HCT116 (cell line): ENCODE measurements at regions not wholly inside any gene's neighbourhood (a gene's known extent, or its start where the extent isn't known, plus 50 kb on each side); places are given as distances from the start of the nearest gene placed in this dataset.

Experiments used
- ATAC-seq: fragments of 200-7000 bp; cut with Tn5 transposase; 2 replicates; pipeline ENCODE4 v1.9.1; 2020; ENCODE audit warnings: mild to moderate bottlenecking, moderate library complexity
- BruUV-seq: library from RNA; stranded (reverse); fragments of 400-500 nt; replicated peaks from 2 replicates; lab custom pipeline; 2021; lab: Mats Ljungman, UMichigan
- CTCF ChIA-PET: fragments of 300-600 bp; sonication (Branson Sonifier 250); formaldehyde crosslinking; loops from one replicate; lab custom pipeline; 2021; ENCODE audit warnings: antibody characterized with exemption; lab: Charles Lee
- POLR2A ChIA-PET: fragments of 300-600, 350-600 bp; sonication (Branson Sonifier 250); formaldehyde crosslinking; loops from one replicate; lab custom pipeline; 2021; ENCODE audit warnings: antibody characterized with exemption; lab: Charles Lee
- RAD21 ChIA-PET, 2 experiments: fragments of 300-600 bp; sonication (Branson Sonifier 250); formaldehyde crosslinking; loops; one replicate each; lab custom pipeline; 2023; ENCODE audit warnings: low total read pairs in 2 of 2; ENCODE audit not compliant: uncharacterized antibody in 2 of 2, unreplicated experiment in 2 of 2, low non-redundant PET in 1 of 2; lab: Charles Lee
- DNase-seq: peaks from one replicate; pipeline ENCODE4 v3.0.0-alpha.2; 2010; ENCODE audit warnings: low read depth, low spot score
- H2AFZ ChIP-seq: fragments of 200-600 bp; shearing (Covaris generic), sonication (generic); 2 replicates; pipeline ENCODE4 v1.6.1; 2017; ENCODE audit warnings: low read depth, mixed run types, mixed read lengths, antibody characterized with exemption, low read length; ENCODE audit not compliant: poor library complexity, severe bottlenecking
- H3K27ac ChIP-seq: 2 replicates; pipeline ENCODE4 v1.5.1; 2012; ENCODE audit warnings: low read depth, low read length
- H3K27me3 ChIP-seq: fragments of 200-600 bp; sonication (generic); 2 replicates; pipeline ENCODE4 v1.6.1; 2016; ENCODE audit warnings: mixed run types, low read length, mixed read lengths; ENCODE audit not compliant: insufficient read depth
- H3K36me3 ChIP-seq, 2 experiments: fragments of 200-500 bp in 1 of 2; fragments of 200-600 bp in 1 of 2; sonication (Bioruptor generic) in 1 of 2; sonication (generic) in 1 of 2; 2 replicates each; pipeline versions ENCODE4 v1.5.1 to v1.6.1; 2014 to 2016; ENCODE audit warnings: low read length in 2 of 2, inconsistent platforms in 1 of 2, mixed read lengths in 1 of 2, mixed run types in 1 of 2; ENCODE audit not compliant: insufficient read depth in 2 of 2, control insufficient read depth in 1 of 2
- H3K4me1 ChIP-seq, 2 experiments: fragments of 200-600 bp in 1 of 2; sonication (generic) in 1 of 2; 2 replicates each; pipeline versions ENCODE4 v1.5.1 to v1.6.1; 2012 to 2017; ENCODE audit warnings: low read length in 2 of 2, inconsistent platforms in 1 of 2, mild to moderate bottlenecking in 1 of 2, mixed read lengths in 1 of 2, mixed run types in 1 of 2, moderate library complexity in 1 of 2; ENCODE audit not compliant: insufficient read depth in 2 of 2, control insufficient read depth in 1 of 2
- H3K4me2 ChIP-seq: fragments of 200-600 bp; sonication (generic); 2 replicates; pipeline ENCODE4 v1.6.1; 2017; ENCODE audit warnings: mixed run types, low read length, mixed read lengths
- H3K4me3 ChIP-seq, 2 experiments: fragments of 200-600 bp in 1 of 2; sonication (generic) in 1 of 2; replicated peaks in 1 of 2; 2 replicates each; pipeline ENCODE4 v1.5.1; 2011 to 2016; ENCODE audit warnings: low read length in 2 of 2, control low read depth in 1 of 2, low read depth in 1 of 2, mild to moderate bottlenecking in 1 of 2, mixed read lengths in 1 of 2, mixed run types in 1 of 2
- H3K79me2 ChIP-seq: fragments of 200-600 bp; sonication (generic); 2 replicates; pipeline ENCODE4 v1.6.1; 2017; ENCODE audit warnings: mild to moderate bottlenecking, mixed run types, low read length, moderate library complexity, mixed read lengths; ENCODE audit not compliant: insufficient read depth
- H3K9ac ChIP-seq: fragments of 200-600 bp; sonication (generic); 2 replicates; pipeline ENCODE4 v1.6.1; 2016; ENCODE audit warnings: low read length, mixed read lengths
- H3K9me2 ChIP-seq: fragments of 200-600 bp; sonication (generic), shearing (Covaris generic); 2 replicates; pipeline ENCODE4 v1.6.1; 2017; ENCODE audit warnings: mixed run types, mild to moderate bottlenecking, moderate library complexity; ENCODE audit not compliant: insufficient read depth
- H3K9me3 ChIP-seq, 2 experiments: fragments of 200-500 bp in 1 of 2; fragments of 200-600 bp in 1 of 2; sonication (Bioruptor generic) in 1 of 2; sonication (generic) in 1 of 2; 2 replicates each; pipeline ENCODE4 v1.6.1; 2014 to 2017; ENCODE audit warnings: low read length in 2 of 2, mixed read lengths in 2 of 2, inconsistent platforms in 1 of 2, low read depth in 1 of 2, mild to moderate bottlenecking in 1 of 2, mixed run types in 1 of 2, moderate library complexity in 1 of 2; ENCODE audit not compliant: control insufficient read depth in 1 of 2, insufficient read depth in 1 of 2
- H4K20me1 ChIP-seq: fragments of 200-600 bp; sonication (generic), shearing (Covaris generic); 2 replicates; pipeline ENCODE4 v1.6.1; 2017; ENCODE audit warnings: mixed run types, mild to moderate bottlenecking, moderate library complexity; ENCODE audit not compliant: insufficient read depth
- ATF3 ChIP-seq: IDR thresholded peaks from 2 replicates; pipeline ENCODE4 v1.6.1; 2012
- CBX3 ChIP-seq: IDR thresholded peaks from 2 replicates; pipeline ENCODE4 v1.6.1; 2012; ENCODE audit warnings: low read depth
- CEBPB ChIP-seq: IDR thresholded peaks from 2 replicates; pipeline ENCODE4 v1.6.1; 2012; ENCODE audit warnings: low read depth
- CTCF ChIP-seq, 3 experiments: fragments of 200-600 bp in 1 of 3; sonication (generic) in 1 of 3; IDR thresholded peaks in 2 of 3; conservative IDR thresholded peaks in 1 of 3; 2 replicates each; pipeline ENCODE4 v1.5.1; 2012 to 2017; ENCODE audit warnings: low read depth in 2 of 3, low read length in 2 of 3, antibody characterized with exemption in 1 of 3, borderline replicate concordance in 1 of 3, control low read depth in 1 of 3, mild to moderate bottlenecking in 1 of 3, mixed read lengths in 1 of 3, mixed run types in 1 of 3, moderate library complexity in 1 of 3; ENCODE audit not compliant: insufficient read depth in 1 of 3
- EZH2 ChIP-seq: fragments of 200-600 bp; sonication (generic); IDR thresholded peaks from 2 replicates; pipeline ENCODE4 v1.6.1; 2017; ENCODE audit warnings: antibody characterized with exemption, mixed run types
- FOSL1 ChIP-seq: IDR thresholded peaks from 2 replicates; pipeline ENCODE4 v1.6.1; 2012; ENCODE audit warnings: low read depth
- JUND ChIP-seq: IDR thresholded peaks from 2 replicates; pipeline ENCODE4 v1.6.1; 2012
- REST ChIP-seq: IDR thresholded peaks from 2 replicates; pipeline ENCODE4 v1.6.1; 2012; ENCODE audit warnings: low read depth
- SIN3A ChIP-seq: IDR thresholded peaks from 2 replicates; pipeline ENCODE4 v1.6.1; 2012; ENCODE audit warnings: low read depth
- SP1 ChIP-seq: IDR thresholded peaks from 2 replicates; pipeline ENCODE4 v1.6.1; 2012; ENCODE audit warnings: low read depth
- TCF7L2 ChIP-seq: IDR thresholded peaks from 2 replicates; pipeline ENCODE4 v1.7.0; 2011; ENCODE audit warnings: borderline replicate concordance, inconsistent platforms; ENCODE audit not compliant: insufficient read depth, insufficient read length; ENCODE audit errors: extremely low read depth
- ZBTB33 ChIP-seq: IDR thresholded peaks from 2 replicates; pipeline ENCODE4 v1.6.1; 2011; ENCODE audit warnings: mild to moderate bottlenecking, low read length, moderate library complexity; ENCODE audit not compliant: insufficient replicate concordance; ENCODE audit errors: extremely low read depth
- ZFX ChIP-seq: fragments of 450-650 bp; IDR thresholded peaks from 2 replicates; pipeline ENCODE4 v1.6.1; 2017
- ZNF274 ChIP-seq: fragments of 200-500 bp; sonication (Bioruptor generic); IDR thresholded peaks from 2 replicates; pipeline ENCODE4 v1.6.1; 2014; ENCODE audit warnings: mild to moderate bottlenecking, low read depth, low read length, inconsistent platforms
- intact Hi-C: fragments of 100-400 bp; cut with micrococcal nuclease; formaldehyde crosslinking; loops from 2 replicates; pipeline ENCODE4 v1.10.0; 2022

- ChIA-PET RAD21 (no interaction called here), POLR2A (no interaction called here), CTCF (no interaction called here)
- no peaks in the 10 kb centered on the region for H3K79me2 ChIP-seq
- H3K36me3 ChIP-seq, result no peaks in the 10 kb centered on the region
- no peak overlapping the region for H3K9ac ChIP-seq
- no peak overlapping the region for H3K27ac ChIP-seq
- ATAC-seq (no peak), DNase-seq (no peak)
- H3K4me3 ChIP-seq, result no peak overlapping the region
- no peaks in the 10 kb centered on the region for H3K9me3 ChIP-seq
- H4K20me1 ChIP-seq, result no peaks in the 10 kb centered on the region
- H3K9me2 ChIP-seq, result no peaks in the 10 kb centered on the region
- BruUV-seq, result no TSS peak
- no peaks in the 10 kb centered on the region for H3K27me3 ChIP-seq
- TF ChIP-seq ZNF274 (no peak), REST (no peak), EZH2 (no peak), ATF3 (no peak), FOSL1 (no peak), SIN3A (no peak), CTCF (IDR thresholded peaks at IDR 0.05 in 2 of 3, conservative IDR thresholded peaks at IDR 0.05 in 1 of 3; ENCODE audit: borderline replicate concordance in 1 of 3, insufficient read depth in 1 of 3, low read depth in 2 of 3, low read length in 2 of 3) (no peak), CBX3 (no peak), CEBPB (no peak), ZFX (no peak), ZBTB33 (no peak), JUND (no peak), SP1 (no peak), TCF7L2 (no peak)
- no peak overlapping the region for H2AFZ ChIP-seq
- no peaks in the 10 kb centered on the region for H3K4me1 ChIP-seq
- intact Hi-C loops, result no loop called here
- H3K4me2 ChIP-seq, result no peak overlapping the region
Observed at GRCh38 chr12:28887461-28887990, 261.6 kb upstream of the FAR2 start.
